ENCODE measurements at regions not wholly inside any gene's neighbourhood (a gene's known extent, or its start where the extent isn't known, plus 50 kb on each side); places are given as distances from the start of the nearest gene placed in this dataset.
"Not testable (repeated sequence)": the region's sequence is repeated elsewhere in the genome, so short reads cannot be mapped to it uniquely, and the experiment has no call there.

- DNase-seq (ENCODE audit: missing footprints): no peak
- ATAC-seq: no peak
- intact Hi-C loops (cut with DNase I): no loop called here
Observed at GRCh38 chrX:127782904-127783303, 269.3 kb downstream of the ACTRT1 start.

- DNase-seq (ENCODE audit: missing footprints) (no peak), ATAC-seq (no peak)
- intact Hi-C loops (cut with DNase I): no loop called here
Observed at GRCh38 chrX:127764674-127765073, 287.5 kb downstream of the ACTRT1 start.

- DNase-seq (ENCODE audit: missing footprints) (no peak), ATAC-seq (no peak)
- intact Hi-C loops (cut with DNase I): no loop called here
Observed at GRCh38 chrX:127762663-127763062, 289.5 kb downstream of the ACTRT1 start.

GRCh38 chrX:127732709-127733108 lies 319.5 kb downstream of the ACTRT1 start:
- no peak for ATAC-seq
- DNase-seq (ENCODE audit: missing footprints): no peak
- intact Hi-C loops (cut with DNase I): no loop called here

GRCh38 chrX:127726227-127726626 lies 326.0 kb downstream of the ACTRT1 start:
- no peak for DNase-seq (ENCODE audit: missing footprints)
- intact Hi-C loops (cut with DNase I): no loop called here
- ATAC-seq: no peak

GRCh38 chrX:127708155-127708554 lies 344.0 kb downstream of the ACTRT1 start:
- ATAC-seq (no peak), DNase-seq (ENCODE audit: missing footprints) (no peak)
- intact Hi-C loops (cut with DNase I): no loop called here

GRCh38 chrX:127702527-127702926 lies 349.7 kb downstream of the ACTRT1 start:
- intact Hi-C loops (cut with DNase I): no loop called here
- ATAC-seq: no peak
- DNase-seq (ENCODE audit: missing footprints): no peak

- intact Hi-C loops (cut with DNase I); ATAC-seq; DNase-seq (ENCODE audit: missing footprints): not testable (repeated sequence)
Observed at GRCh38 chrX:127662942-127663341, 389.3 kb downstream of the ACTRT1 start.

- no peak for DNase-seq (ENCODE audit: missing footprints)
- ATAC-seq: no peak
- intact Hi-C loops (cut with DNase I): no loop called here
Observed at GRCh38 chrX:127649011-127649410, 403.2 kb downstream of the ACTRT1 start.

- intact Hi-C loops (cut with DNase I): no loop called here
- DNase-seq (ENCODE audit: missing footprints): no peak
Observed at GRCh38 chrX:127621780-127622179, 430.4 kb downstream of the ACTRT1 start.

GRCh38 chrX:127606590-127606989 lies 445.6 kb downstream of the ACTRT1 start:
- no peak for ATAC-seq
- DNase-seq (ENCODE audit: missing footprints): no peak
- intact Hi-C loops (cut with DNase I): no loop called here

More at GRCh38 chrX:127621780-127622179, 430.4 kb downstream of the ACTRT1 start:
- no peak for ATAC-seq

- DNase-seq (ENCODE audit: missing footprints): no peak
- no peak for ATAC-seq
- intact Hi-C loops (cut with DNase I): no loop called here
Observed at GRCh38 chrX:127596882-127597281, 455.3 kb downstream of the ACTRT1 start.

GRCh38 chrX:127578395-127578794 lies 473.8 kb downstream of the ACTRT1 start:
- intact Hi-C loops (cut with DNase I): no loop called here
- DNase-seq (ENCODE audit: missing footprints): peak; percentile 52
- ATAC-seq: peak; percentile 91

- peak; percentile 31 for ATAC-seq
- no peak for DNase-seq (ENCODE audit: missing footprints)
- intact Hi-C loops (cut with DNase I): no loop called here
Observed at GRCh38 chrX:127577884-127578283, 474.3 kb downstream of the ACTRT1 start.

- intact Hi-C loops (cut with DNase I): no loop called here
- no peak for ATAC-seq
Observed at GRCh38 chrX:127574829-127575228, 477.4 kb downstream of the ACTRT1 start.

GRCh38 chrX:127572471-127572870 lies 479.7 kb downstream of the ACTRT1 start:
- no peak for DNase-seq (ENCODE audit: missing footprints)
- intact Hi-C loops (cut with DNase I): no loop called here

More at GRCh38 chrX:127574829-127575228, 477.4 kb downstream of the ACTRT1 start:
- DNase-seq (ENCODE audit: missing footprints): peak; percentile 30

GRCh38 chrX:127571834-127572233 lies 480.4 kb downstream of the ACTRT1 start:
- intact Hi-C loops (cut with DNase I): no loop called here
- ATAC-seq (no peak), DNase-seq (ENCODE audit: missing footprints) (no peak)

More at GRCh38 chrX:127572471-127572870, 479.7 kb downstream of the ACTRT1 start:
- ATAC-seq: no peak

GRCh38 chrX:127570276-127570675 lies 481.9 kb downstream of the ACTRT1 start:
- DNase-seq (ENCODE audit: missing footprints): no peak
- intact Hi-C loops (cut with DNase I): no loop called here
- no peak for ATAC-seq

- intact Hi-C loops (cut with DNase I): no loop called here
- no peak for DNase-seq (ENCODE audit: missing footprints)
- no peak for ATAC-seq
Observed at GRCh38 chrX:127568691-127569090, 483.5 kb downstream of the ACTRT1 start.

- ATAC-seq (no peak), DNase-seq (ENCODE audit: missing footprints) (no peak)
- intact Hi-C loops (cut with DNase I): no loop called here
Observed at GRCh38 chrX:127558811-127559210, 493.4 kb downstream of the ACTRT1 start.

GRCh38 chrX:127552571-127552970 lies 499.6 kb downstream of the ACTRT1 start:
- ATAC-seq: no peak
- no peak for DNase-seq (ENCODE audit: missing footprints)
- intact Hi-C loops (cut with DNase I): no loop called here
